T-cell (primary cell): ENCODE measurements at regions not wholly inside any gene's neighbourhood (a gene's known extent, or its start where the extent isn't known, plus 50 kb on each side); places are given as distances from the start of the nearest gene placed in this dataset.
"Not testable (repeated sequence)": the region's sequence is repeated elsewhere in the genome, so short reads cannot be mapped to it uniquely, and the experiment has no call there.

ENCODE experiments used
- ATAC-seq, 4 experiments: fragments of 200-7000 bp in 3 of 4; fragments of 150-1000 bp in 1 of 4; cut with Tn5 transposase; replicated peaks in 1 of 4; 1 replicate in 3 of 4; 2 replicates in 1 of 4; pipeline ENCODE4 v1.10.0; 2021; ENCODE audit warnings: moderate library complexity in 3 of 4, mild to moderate bottlenecking in 2 of 4, moderate number of reproducible peaks in 1 of 4
- CTCF ChIA-PET, 2 donors: fragments of 300-600 bp; sonication (Branson Sonifier 250); formaldehyde crosslinking; loops; one replicate each; lab custom pipeline; 2022; ENCODE audit warnings: antibody characterized with exemption in 2 of 2; lab: Charles Lee
- POLR2A ChIA-PET, 2 donors: fragments of 300-600 bp; sonication (Branson Sonifier 250); formaldehyde crosslinking; loops; one replicate each; lab custom pipeline; 2022; ENCODE audit warnings: antibody characterized with exemption in 2 of 2; lab: Charles Lee
- DNase-seq, 35 experiments: peaks; one replicate each; pipeline versions ENCODE4 v3.0.0 to v3.0.0-alpha.2; 2013 to 2023
- H3K27ac ChIP-seq: one replicate; pipeline ENCODE4 v1.5.1; 2013; ENCODE audit warnings: low read length
- H3K27me3 ChIP-seq, 2 experiments: replicated peaks in 1 of 2; 1 replicate in 1 of 2; 2 replicates in 1 of 2; pipeline versions ENCODE4 v1.6.1 to v1.7.0; 2013; ENCODE audit warnings: low read length in 1 of 2, mixed read lengths in 1 of 2; ENCODE audit not compliant: control insufficient read depth in 2 of 2, insufficient read depth in 2 of 2; ENCODE audit errors: extremely low read depth in 1 of 2
- H3K36me3 ChIP-seq, 2 donors: 1 replicate in 1 of 2; 2 replicates in 1 of 2; pipeline versions ENCODE4 v1.6.1 to v1.7.0; 2013; ENCODE audit warnings: low read length in 1 of 2; ENCODE audit not compliant: control insufficient read depth in 2 of 2, insufficient read depth in 1 of 2; ENCODE audit errors: extremely low read depth in 1 of 2
- H3K4me1 ChIP-seq, 2 experiments: 1 replicate in 1 of 2; 2 replicates in 1 of 2; pipeline versions ENCODE4 v1.6.1 to v1.7.0; 2013; ENCODE audit warnings: low read length in 2 of 2, mixed read lengths in 1 of 2; ENCODE audit not compliant: insufficient read depth in 2 of 2, control insufficient read depth in 1 of 2; ENCODE audit errors: extremely low read depth in 1 of 2
- H3K4me3 ChIP-seq, 2 donors: 1 replicate in 1 of 2; 2 replicates in 1 of 2; pipeline versions ENCODE4 v1.5.1 to v1.7.0; 2013; ENCODE audit warnings: mild to moderate bottlenecking in 2 of 2, low read length in 1 of 2, moderate library complexity in 1 of 2; ENCODE audit not compliant: control insufficient read depth in 1 of 2; ENCODE audit errors: extremely low read depth in 1 of 2
- H3K9me3 ChIP-seq: 2 replicates; pipeline ENCODE4 v1.7.0; 2013
- H3K27ac Mint-ChIP-seq, 2 donors: one replicate each; pipeline ENCODE4 v1.8.0; 2020 to 2021; ENCODE audit warnings: mild to moderate bottlenecking in 2 of 2, mixed read lengths in 2 of 2
- H3K27me3 Mint-ChIP-seq, 2 donors: one replicate each; pipeline ENCODE4 v1.8.0; 2021 to 2022; ENCODE audit warnings: mixed read lengths in 2 of 2
- H3K36me3 Mint-ChIP-seq: one replicate; pipeline ENCODE4 v1.8.0; 2021; ENCODE audit warnings: mixed read lengths
- H3K4me1 Mint-ChIP-seq, 3 donors: one replicate each; pipeline ENCODE4 v1.8.0; 2020 to 2022; ENCODE audit warnings: mixed read lengths in 3 of 3, mild to moderate bottlenecking in 1 of 3
- H3K4me3 Mint-ChIP-seq, 3 donors: one replicate each; pipeline ENCODE4 v1.8.0; 2020 to 2022; ENCODE audit warnings: mild to moderate bottlenecking in 3 of 3, mixed read lengths in 3 of 3, moderate library complexity in 3 of 3
- H3K9me3 Mint-ChIP-seq, 3 donors: one replicate each; pipeline ENCODE4 v1.8.0; 2020 to 2022; ENCODE audit warnings: mixed read lengths in 3 of 3
- WGBS: methylation state at CpG from one replicate; pipeline ENCODE4 v1.1.5; 2013; ENCODE audit warnings: missing lambda C conversion rate; ENCODE audit not compliant: insufficient coverage; 5-methylcytosine and 5-hydroxymethylcytosine counted together

- H3K9me3 ChIP-seq, DNase-seq, H3K27ac ChIP-seq, H3K27ac Mint-ChIP-seq, POLR2A ChIA-PET, H3K4me1 ChIP-seq, CTCF ChIA-PET, H3K27me3 ChIP-seq, H3K4me3 ChIP-seq, H3K4me3 Mint-ChIP-seq, H3K27me3 Mint-ChIP-seq, H3K36me3 ChIP-seq, H3K9me3 Mint-ChIP-seq, H3K4me1 Mint-ChIP-seq, ATAC-seq: not testable (repeated sequence)
- 83% methylated on average over 1 of the region's 15 CpGs for WGBS
- H3K36me3 Mint-ChIP-seq: peaks cover 24% of the 10 kb centered on the region
Observed at GRCh38 chr5:1573217-1574022, 49.7 kb upstream of the LPCAT1 start.
